GM23248 (cell line): ENCODE measurements at regions not wholly inside any gene's neighbourhood (a gene's known extent, or its start where the extent isn't known, plus 50 kb on each side); places are given as distances from the start of the nearest gene placed in this dataset.

ENCODE experiments used
- DNase-seq: peaks from one replicate; pipeline ENCODE4 v3.0.0-alpha.2; 2015
- H2AFZ ChIP-seq: fragments of 200-600 bp; sonication (generic); 2 replicates; pipeline ENCODE4 v1.6.1; 2016; ENCODE audit warnings: antibody characterized with exemption
- H3F3A ChIP-seq: fragments of 200-600 bp; sonication (generic); 2 replicates; pipeline ENCODE4 v1.6.1; 2016; ENCODE audit warnings: mild to moderate bottlenecking, antibody characterized with exemption, mixed run types; ENCODE audit not compliant: insufficient read depth
- H3K27ac ChIP-seq: fragments of 200-600 bp; sonication (generic); 2 replicates; pipeline ENCODE4 v1.5.1; 2016; ENCODE audit warnings: mild to moderate bottlenecking
- H3K27me3 ChIP-seq: fragments of 200-600 bp; sonication (generic); replicated peaks from 2 replicates; pipeline ENCODE4 v1.6.1; 2016; ENCODE audit warnings: mild to moderate bottlenecking; ENCODE audit not compliant: insufficient read depth
- H3K36me3 ChIP-seq: fragments of 200-600 bp; sonication (generic); 2 replicates; pipeline ENCODE4 v1.6.1; 2016; ENCODE audit warnings: low read depth, mild to moderate bottlenecking
- H3K4me1 ChIP-seq: fragments of 200-600 bp; sonication (generic); 2 replicates; pipeline ENCODE4 v1.6.1; 2016; ENCODE audit warnings: mild to moderate bottlenecking; ENCODE audit not compliant: insufficient read depth
- H3K4me2 ChIP-seq: fragments of 200-600 bp; sonication (generic); one replicate; pipeline ENCODE4 v1.6.1; 2016; ENCODE audit warnings: mild to moderate bottlenecking; ENCODE audit not compliant: unreplicated experiment
- H3K4me3 ChIP-seq: fragments of 200-600 bp; sonication (generic); 2 replicates; pipeline ENCODE4 v1.5.1; 2016; ENCODE audit warnings: mild to moderate bottlenecking
- H3K79me2 ChIP-seq: fragments of 200-600 bp; sonication (generic); 2 replicates; pipeline ENCODE4 v1.6.1; 2016; ENCODE audit warnings: mild to moderate bottlenecking; ENCODE audit not compliant: insufficient read depth
- H3K9ac ChIP-seq: fragments of 200-600 bp; sonication (generic); 2 replicates; pipeline ENCODE4 v1.6.1; 2016; ENCODE audit warnings: mild to moderate bottlenecking
- H3K9me2 ChIP-seq: fragments of 200-600 bp; sonication (generic); 2 replicates; pipeline ENCODE4 v1.6.1; 2016; ENCODE audit warnings: mixed run types, mild to moderate bottlenecking, moderate library complexity; ENCODE audit not compliant: insufficient read depth
- H3K9me3 ChIP-seq: fragments of 200-600 bp; sonication (generic); one replicate; pipeline ENCODE4 v1.6.1; 2017; ENCODE audit warnings: low read depth
- H4K20me1 ChIP-seq: fragments of 200-600 bp; sonication (generic); 2 replicates; pipeline ENCODE4 v1.6.0; 2016; ENCODE audit not compliant: insufficient read depth
- EZH2 ChIP-seq: fragments of 200-600 bp; sonication (generic); IDR thresholded peaks from 2 replicates; pipeline ENCODE4 v1.6.1; 2018; ENCODE audit warnings: antibody characterized with exemption, mild to moderate bottlenecking; ENCODE audit not compliant: insufficient read depth, poor library complexity, severe bottlenecking
- EZH2phosphoT487 ChIP-seq: fragments of 200-600 bp; sonication (generic); IDR thresholded peaks from 2 replicates; pipeline ENCODE4 v1.6.1; 2018; ENCODE audit warnings: antibody characterized with exemption, moderate library complexity, mild to moderate bottlenecking, low read depth; ENCODE audit not compliant: insufficient read depth
- WGBS, 2 experiments: methylation state at CpG; one replicate each; pipeline ENCODE4 v1.1.6; 2015 to 2017; ENCODE audit warnings: low lambda C conversion rate in 2 of 2, low coverage in 1 of 2; ENCODE audit errors: missing lambda C conversion rate in 2 of 2; 5-methylcytosine and 5-hydroxymethylcytosine counted together
- in situ Hi-C: fragments of 300-500 bp; cut with MboI; formaldehyde crosslinking; loops from 2 replicates; pipeline ENCODE4 v1.15.0; 2020

DNA sequence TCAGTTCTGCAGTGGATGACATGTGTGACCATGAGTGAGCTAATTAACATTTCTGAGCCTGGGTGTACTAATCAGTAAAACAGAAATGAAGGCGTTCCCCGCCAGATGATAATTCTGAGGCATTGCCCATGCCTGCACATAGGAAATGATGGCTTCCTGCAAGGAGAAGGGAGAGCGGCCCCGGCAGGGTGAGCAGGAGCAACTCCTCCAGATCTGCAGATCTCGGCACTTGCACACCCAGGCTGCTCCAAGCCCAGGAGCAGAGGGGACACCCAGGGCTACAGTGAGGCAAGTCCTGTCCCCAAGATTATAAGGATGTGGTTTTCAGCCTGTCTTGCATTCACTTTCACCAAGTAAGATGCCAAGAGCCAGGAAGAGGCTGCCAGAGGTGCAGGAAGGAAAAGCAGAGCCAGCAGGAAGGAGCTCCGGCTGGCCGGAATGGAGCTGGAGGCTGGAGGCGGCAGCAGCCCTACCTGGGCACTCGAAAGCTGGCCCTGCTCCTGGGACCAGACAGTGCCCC is 177.5 kb upstream of the CST7 start:
- no peaks in the 10 kb centered on the region for H3K9me3 ChIP-seq
- no peak overlapping the region for H3K4me2 ChIP-seq
- WGBS, 2 experiments: 66 to 67% methylated on average over 9 of the region's 9 CpGs
- H2AFZ ChIP-seq: no peak overlapping the region
- in situ Hi-C loops: loop anchor here (10.0 kb wide), 1 partner anchor 467 kb away; no protein-coding TSS in a partner anchor
- no peaks in the 10 kb centered on the region for H3K79me2 ChIP-seq
- peaks cover 5% of the 10 kb centered on the region; the same call in 1 of the 2 replicates for H3K4me1 ChIP-seq
- TF ChIP-seq EZH2phosphoT487: no peak
- H3K9ac ChIP-seq: no peak overlapping the region
- peaks cover 6% of the 10 kb centered on the region; the same call in 1 of the 2 replicates for H3K27me3 ChIP-seq
- H3K36me3 ChIP-seq: no peaks in the 10 kb centered on the region
- no peak overlapping the region for H3K27ac ChIP-seq
- DNase-seq: no peak
- no peaks in the 10 kb centered on the region for H4K20me1 ChIP-seq
- peaks cover 10% of the 10 kb centered on the region for H3F3A ChIP-seq
- H3K4me3 ChIP-seq: no peak overlapping the region
- H3K9me2 ChIP-seq: no peaks in the 10 kb centered on the region

DNA sequence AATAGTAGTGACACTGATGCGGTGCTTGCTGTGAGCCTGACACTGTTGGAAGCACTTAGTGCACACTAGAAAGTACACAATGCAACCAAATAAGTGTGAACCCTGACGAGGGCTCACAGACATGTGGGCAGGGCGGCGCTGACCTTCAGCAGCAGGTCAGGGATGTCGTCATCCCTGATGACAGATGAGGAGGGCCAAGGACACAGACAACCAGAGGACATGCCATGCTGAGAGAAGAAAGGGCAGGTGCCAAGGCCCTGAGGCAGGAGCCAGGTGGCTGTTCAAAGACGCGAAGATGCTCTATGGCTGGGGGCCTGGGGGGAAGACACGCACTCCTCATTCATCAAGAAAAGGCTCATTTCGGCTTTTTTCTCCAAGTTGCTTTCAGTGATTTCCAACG is 176.4 kb upstream of the CST7 start:
- 83% methylated on average over 10 of the region's 10 CpGs for WGBS, 2 experiments
- H3K4me2 ChIP-seq: no peak overlapping the region
- in situ Hi-C loops: loop anchor here (10.0 kb wide), 1 partner anchor 468 kb away; no protein-coding TSS in a partner anchor

DNA sequence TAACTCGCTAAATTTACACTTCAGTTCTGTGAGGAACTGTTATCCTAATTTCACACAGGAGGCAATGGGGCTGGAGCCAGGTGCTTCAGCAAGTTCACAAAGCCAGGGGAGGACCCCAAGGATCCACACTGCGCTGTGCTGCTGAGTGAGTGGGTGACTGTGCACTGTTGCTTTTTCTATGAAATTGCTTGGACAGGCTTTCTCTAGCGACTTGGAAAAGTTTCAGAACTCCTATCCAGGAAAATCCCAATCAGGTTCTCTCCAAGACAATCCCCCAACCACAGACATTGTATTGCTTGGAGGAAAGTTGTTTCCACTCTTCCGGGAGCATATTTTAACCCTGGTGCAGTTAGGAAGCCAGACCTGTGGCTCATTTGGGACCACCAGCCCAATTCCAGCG is 175.9 kb upstream of the CST7 start:
- no peak overlapping the region for H2AFZ ChIP-seq
- H3K4me2 ChIP-seq: peak overlapping the region; percentile 1
- TF ChIP-seq EZH2: no peak
- TF ChIP-seq EZH2phosphoT487: no peak
- no peaks in the 10 kb centered on the region for H3K9me3 ChIP-seq
- H3K4me1 ChIP-seq: peaks cover 5% of the 10 kb centered on the region; the same call in 1 of the 2 replicates
- DNase-seq: no peak
- no peaks in the 10 kb centered on the region for H3K36me3 ChIP-seq
- WGBS, 2 experiments: 68 to 78% methylated on average over 5 of the region's 5 CpGs
- no peaks in the 10 kb centered on the region for H3K79me2 ChIP-seq
- in situ Hi-C loops: loop anchor here (10.0 kb wide), 1 partner anchor 468 kb away; no protein-coding TSS in a partner anchor
- H3K9ac ChIP-seq: no peak overlapping the region
- no peaks in the 10 kb centered on the region for H3K9me2 ChIP-seq
- no peak overlapping the region for H3K27ac ChIP-seq
- no peak overlapping the region for H3K4me3 ChIP-seq
- H3K27me3 ChIP-seq: peaks cover 5% of the 10 kb centered on the region; the same call in 1 of the 2 replicates
- peaks cover 10% of the 10 kb centered on the region for H3F3A ChIP-seq
- no peaks in the 10 kb centered on the region for H4K20me1 ChIP-seq

More for the DNA sequence above, 176.4 kb upstream of the CST7 start:
- Histone ChIP-seq H3K27me3 (peaks cover 6% of the 10 kb centered on the region; the same call in 1 of the 2 replicates), H3K9me3 (no peaks in the 10 kb centered on the region), H3K4me3 (no peak overlapping the region), H4K20me1 (no peaks in the 10 kb centered on the region), H2AFZ (no peak overlapping the region), H3K27ac (no peak overlapping the region), H3K9me2 (no peaks in the 10 kb centered on the region), H3K36me3 (no peaks in the 10 kb centered on the region), H3K9ac (no peak overlapping the region), H3K79me2 (no peaks in the 10 kb centered on the region), H3K4me1 (peaks cover 5% of the 10 kb centered on the region; the same call in 1 of the 2 replicates), H3F3A (peaks cover 10% of the 10 kb centered on the region)
- TF ChIP-seq EZH2: no peak
- no peak for TF ChIP-seq EZH2phosphoT487
- no peak for DNase-seq

DNA sequence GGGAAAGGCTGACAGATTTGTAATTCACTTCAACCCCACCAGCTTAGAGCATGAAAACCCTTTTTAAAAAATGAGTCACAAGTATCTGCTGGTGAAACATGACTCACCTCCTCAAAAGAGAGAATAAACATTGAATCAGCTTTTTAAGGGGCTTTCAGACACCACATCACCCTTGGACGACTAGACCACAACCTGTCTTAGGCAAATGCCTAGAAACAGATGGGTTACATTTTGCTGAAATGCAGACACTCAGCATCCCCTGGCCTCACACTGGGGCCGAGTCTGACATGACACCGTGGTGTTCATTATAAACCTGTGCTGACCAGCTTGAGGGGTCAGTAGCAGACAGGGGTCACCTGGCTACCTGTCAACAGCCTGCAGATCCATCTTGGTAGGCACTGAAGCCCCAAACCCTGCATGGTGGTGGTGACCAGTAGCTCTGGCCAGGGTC is 175.3 kb upstream of the CST7 start:
- H2AFZ ChIP-seq: no peak overlapping the region
- in situ Hi-C loops: loop anchor here (10.0 kb wide), 1 partner anchor 469 kb away; no protein-coding TSS in a partner anchor
- no peaks in the 10 kb centered on the region for H3K9me3 ChIP-seq
- no peaks in the 10 kb centered on the region for H3K79me2 ChIP-seq
- DNase-seq: peak; percentile 85
- H3K4me3 ChIP-seq: no peak overlapping the region
- TF ChIP-seq EZH2 (no peak), EZH2phosphoT487 (no peak)
- peaks cover 10% of the 10 kb centered on the region for H3F3A ChIP-seq
- H3K27ac ChIP-seq: no peak overlapping the region
- H3K27me3 ChIP-seq: no peaks in the 10 kb centered on the region
- no peaks in the 10 kb centered on the region for H3K36me3 ChIP-seq
- peaks cover 5% of the 10 kb centered on the region; the same call in 1 of the 2 replicates for H3K4me1 ChIP-seq
- WGBS, 2 experiments: 9 to 10% methylated on average over 3 of the region's 3 CpGs
- H3K4me2 ChIP-seq: peak overlapping the region; percentile 1
- H3K9me2 ChIP-seq: no peaks in the 10 kb centered on the region
- H3K9ac ChIP-seq: no peak overlapping the region
- H4K20me1 ChIP-seq: no peaks in the 10 kb centered on the region

DNA sequence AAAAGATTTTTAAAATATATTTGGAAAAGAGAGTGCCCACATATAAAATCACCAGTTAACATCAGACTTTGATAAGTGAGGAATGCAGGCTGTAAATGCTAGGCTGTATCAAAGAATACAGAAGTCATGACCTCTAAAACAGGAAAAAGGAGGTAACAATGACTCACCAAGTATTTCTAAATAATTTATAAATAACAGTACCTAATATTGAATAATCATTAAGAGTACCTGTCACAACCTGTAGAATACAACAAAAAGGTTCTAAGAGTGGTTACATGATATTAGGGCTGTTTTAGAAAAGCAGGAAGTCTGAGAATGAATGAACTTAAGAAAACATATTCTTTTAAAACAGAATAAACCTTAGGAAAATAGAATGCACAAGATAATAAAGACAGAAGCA is 173.1 kb upstream of the CST7 start:
- H3K9me2 ChIP-seq: no peaks in the 10 kb centered on the region
- no peaks in the 10 kb centered on the region for H3K9me3 ChIP-seq
- no peaks in the 10 kb centered on the region for H3K36me3 ChIP-seq
- no peak overlapping the region for H2AFZ ChIP-seq
- no peak overlapping the region for H3K27ac ChIP-seq
- no peaks in the 10 kb centered on the region for H4K20me1 ChIP-seq
- in situ Hi-C loops: loop anchor here (10.0 to 25.0 kb wide), 2 partner anchors 471 to 614 kb away; no protein-coding TSS in a partner anchor
- no peak for DNase-seq
- H3F3A ChIP-seq: peaks cover 10% of the 10 kb centered on the region
- peaks cover 5% of the 10 kb centered on the region; the same call in 1 of the 2 replicates for H3K4me1 ChIP-seq
- H3K27me3 ChIP-seq: 0 out of 2 replicates have a peak, but pooled peaks cover under 1% of the 10 kb centered on the region
- no peak for TF ChIP-seq EZH2
- no peak for TF ChIP-seq EZH2phosphoT487
- H3K4me3 ChIP-seq: no peak overlapping the region
- H3K4me2 ChIP-seq: no peak overlapping the region
- H3K9ac ChIP-seq: no peak overlapping the region
- no peaks in the 10 kb centered on the region for H3K79me2 ChIP-seq
